ENCODE measurements at regions not wholly inside any gene's neighbourhood (a gene's known extent, or its start where the extent isn't known, plus 50 kb on each side); places are given as distances from the start of the nearest gene placed in this dataset.
"Not testable (repeated sequence)": the region's sequence is repeated elsewhere in the genome, so short reads cannot be mapped to it uniquely, and the experiment has no call there.

DNA sequence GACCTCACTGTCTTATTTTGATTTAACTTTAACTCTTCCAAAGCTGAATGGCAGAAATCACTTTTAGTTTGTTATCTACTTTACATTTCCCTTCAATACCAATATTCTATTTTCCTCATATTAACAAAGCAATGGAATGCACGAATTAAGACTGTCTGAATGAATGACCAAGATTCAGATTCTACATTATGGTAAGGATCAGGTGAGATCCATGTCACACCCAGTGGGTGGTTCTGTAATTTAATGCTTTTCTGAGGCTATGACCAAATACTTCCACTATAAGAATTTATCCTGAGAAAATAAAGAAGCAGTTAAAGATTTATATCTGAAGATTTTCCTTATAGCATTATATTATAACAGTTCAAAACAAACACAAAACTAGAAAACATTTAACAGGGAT lies 90.2 kb upstream of the NUPR2 start:
- DNase-seq = no peak

DNA sequence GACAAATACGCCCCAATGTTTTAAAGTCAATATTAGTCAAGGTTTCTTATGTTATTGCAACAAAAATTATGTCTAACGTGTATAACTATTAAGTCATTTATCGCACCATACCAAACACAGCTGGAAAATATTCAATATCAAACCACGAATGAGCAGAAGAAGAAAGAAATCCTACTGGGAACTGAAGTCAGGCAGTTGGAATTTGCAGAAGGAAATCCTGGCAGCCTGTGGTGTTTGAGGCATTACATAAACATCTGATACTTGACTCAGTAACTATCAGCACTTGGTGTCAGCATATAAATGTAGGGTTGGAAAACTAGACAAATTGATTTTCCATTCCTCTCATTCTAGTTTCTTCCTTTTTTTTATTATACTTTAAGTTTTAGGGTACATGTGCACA lies 83.4 kb upstream of the NUPR2 start:
- DNase-seq = no peak

DNA sequence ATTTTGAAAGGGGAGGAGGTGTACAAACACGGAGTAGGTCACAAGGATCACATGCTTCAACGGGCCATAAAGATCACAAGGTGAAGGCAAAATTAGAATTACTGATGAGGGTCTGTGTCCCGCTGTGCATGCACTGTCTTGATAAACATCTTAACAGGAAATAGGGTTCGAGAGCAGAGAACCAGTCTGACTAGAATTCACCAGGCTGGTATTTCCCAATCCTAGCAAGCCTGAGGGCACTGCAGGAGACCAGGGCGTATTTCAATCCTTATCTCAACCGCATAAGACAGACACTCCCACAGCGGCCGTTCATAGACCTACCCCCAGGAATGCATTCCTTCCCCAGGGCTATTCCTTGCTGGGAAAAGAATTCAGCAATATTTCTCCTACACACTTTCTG lies 80.0 kb upstream of the NUPR2 start:
- DNase-seq = not testable (repeated sequence)

DNA sequence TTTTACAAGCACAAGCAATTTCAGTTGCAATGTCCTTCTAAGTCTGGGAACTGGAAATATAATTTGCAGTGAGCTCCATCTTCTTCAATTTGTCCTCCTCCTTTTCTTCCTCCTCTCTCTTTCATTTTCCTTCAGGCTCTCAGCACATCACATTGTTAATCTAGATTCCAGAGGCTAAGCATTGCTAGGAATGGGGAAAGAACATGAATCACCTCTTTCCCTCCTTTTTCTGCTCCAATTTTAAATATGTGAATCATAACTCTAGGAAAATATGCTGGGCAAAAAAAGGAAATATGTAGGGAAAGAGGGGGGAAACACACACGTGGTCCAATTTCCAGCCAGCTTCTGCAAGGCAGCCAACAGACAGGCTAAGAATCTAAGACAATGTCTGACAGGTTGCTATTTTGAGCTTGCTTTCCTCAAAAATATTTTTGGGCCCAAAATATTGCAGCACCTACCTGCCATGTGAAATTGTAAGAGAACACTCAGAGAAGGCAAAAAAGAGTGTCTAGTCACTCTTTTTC lies 72.7 kb upstream of the NUPR2 start:
- no peak for DNase-seq

DNA sequence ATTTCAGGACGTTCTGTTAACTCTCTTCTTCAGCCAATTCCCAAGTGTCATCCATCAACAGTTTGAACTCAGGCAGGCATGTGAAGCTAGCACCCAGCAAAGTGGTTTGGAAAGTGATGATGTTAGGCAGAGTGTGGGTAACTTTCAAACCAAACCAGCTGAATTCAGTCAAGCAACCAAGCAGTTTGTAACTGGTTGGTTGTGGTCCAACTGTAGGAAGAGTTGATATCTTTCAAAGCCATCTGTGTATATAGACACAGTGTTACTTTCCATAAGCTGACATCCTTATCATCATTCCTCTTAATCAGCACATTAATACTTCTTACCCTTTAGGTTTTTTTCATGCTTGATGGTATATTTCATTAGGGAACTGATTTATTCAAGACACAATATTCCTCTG lies 72.2 kb upstream of the NUPR2 start:
- DNase-seq = no peak

DNA sequence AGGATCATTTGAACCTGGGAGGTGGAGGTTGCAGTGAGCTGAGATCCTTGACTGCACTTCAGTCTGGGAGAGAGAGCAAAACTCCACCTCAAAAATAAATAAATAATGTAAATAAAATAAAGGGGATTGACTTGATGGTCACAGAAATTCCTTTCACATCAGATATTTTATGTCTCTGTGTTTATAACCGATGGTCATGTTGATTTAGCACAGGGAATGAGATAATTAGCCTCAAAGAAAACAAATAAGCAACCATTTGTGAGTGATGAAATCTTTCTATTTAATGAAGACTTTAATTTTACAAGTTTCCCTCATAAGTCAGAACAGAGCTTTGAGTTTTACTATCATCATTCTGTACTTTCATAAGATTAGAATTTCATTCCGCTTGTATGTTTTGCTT lies 64.8 kb upstream of the NUPR2 start:
- DNase-seq = no peak

DNA sequence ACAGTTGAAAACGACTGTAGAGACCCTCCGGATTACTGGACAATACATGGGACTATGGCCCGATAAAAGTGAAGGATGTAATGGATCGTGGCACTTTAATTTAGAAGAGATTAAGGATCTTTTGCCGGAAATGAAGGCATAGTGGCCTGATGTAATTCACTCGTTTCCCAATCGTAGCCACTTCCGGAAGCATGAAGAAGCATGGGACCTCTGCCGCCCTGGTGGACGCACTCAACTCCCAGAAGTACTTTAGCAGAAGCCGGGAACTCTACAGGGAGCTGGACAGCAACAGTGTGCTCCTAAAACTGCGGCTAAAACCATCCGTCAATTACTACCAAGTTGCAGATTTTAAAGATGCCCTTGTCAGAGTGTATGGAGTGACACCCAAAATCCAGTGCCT lies 59.6 kb upstream of the NUPR2 start:
- DNase-seq = no peak

DNA sequence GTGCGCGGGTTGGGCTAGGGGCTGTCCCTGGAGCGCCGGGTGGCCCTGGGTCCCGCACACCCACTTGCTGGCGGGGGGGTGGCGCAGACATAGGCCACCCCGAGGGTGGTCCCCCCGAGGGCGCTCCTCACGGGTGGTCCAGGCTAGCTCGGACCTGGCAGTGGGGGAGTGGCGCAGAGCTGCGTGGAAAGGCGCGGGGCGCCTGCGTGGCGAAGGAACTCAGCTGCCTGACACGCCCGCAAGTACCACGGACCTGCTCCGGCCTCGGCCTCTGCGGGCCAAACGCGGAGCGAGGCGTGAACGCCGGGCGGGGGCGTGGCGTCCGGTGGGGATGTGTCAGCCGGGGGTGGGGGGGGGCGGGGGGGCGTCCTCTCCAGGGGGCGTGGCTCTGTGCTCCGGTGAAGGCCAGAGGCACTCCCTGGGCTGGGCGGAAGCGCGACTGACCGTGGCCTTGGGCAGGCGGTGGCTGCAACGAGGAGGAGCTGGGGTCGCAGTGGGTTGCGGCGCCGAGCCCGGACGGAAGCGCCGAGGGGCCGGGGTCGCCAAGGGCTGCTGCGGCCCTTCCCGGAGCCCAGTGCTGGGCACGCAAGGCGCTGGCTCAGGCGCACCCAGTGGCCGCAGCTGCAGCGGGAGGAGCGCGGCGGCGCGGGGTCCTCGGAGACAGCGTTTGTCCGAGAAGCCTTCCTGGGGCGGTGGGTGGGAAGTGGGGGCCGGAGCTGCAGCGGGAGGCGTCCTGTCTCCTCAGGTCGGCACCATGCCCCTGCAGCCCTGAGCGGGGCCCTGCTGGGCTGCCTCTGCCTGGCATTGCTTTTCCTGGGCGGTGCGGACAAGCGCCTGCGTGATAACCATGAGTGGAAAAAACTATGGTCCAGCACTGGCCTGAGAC lies 58.9 kb upstream of the NUPR2 start:
- no peak for DNase-seq

DNA sequence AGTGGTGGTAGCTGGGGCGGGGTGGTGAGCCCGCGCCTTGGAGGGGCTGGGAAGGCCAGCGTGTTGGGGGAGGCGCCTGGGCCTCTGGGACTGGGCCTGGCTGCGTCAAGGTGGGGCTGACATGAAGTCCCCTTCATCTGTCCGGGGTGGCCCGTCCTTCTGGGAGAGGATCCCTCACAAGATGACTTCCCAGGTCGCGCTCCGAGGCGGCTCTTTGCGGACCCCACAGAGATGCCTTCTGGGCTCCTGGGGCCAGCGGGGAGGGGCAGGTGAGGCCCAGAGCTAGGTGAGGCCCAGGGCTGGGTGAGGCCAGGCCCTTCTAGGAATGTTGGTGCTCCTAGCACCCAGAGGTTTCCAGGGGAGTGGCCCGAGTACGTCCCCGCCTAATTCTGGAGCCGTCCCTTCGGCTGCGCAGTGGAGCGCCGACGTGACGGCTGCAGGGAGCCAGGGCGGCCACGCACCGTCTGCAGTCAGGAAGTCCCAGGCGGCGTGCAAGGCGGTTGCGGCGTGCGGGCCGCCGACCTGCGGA lies 58.2 kb upstream of the NUPR2 start:
- DNase-seq = no peak
